ENCODE measurements at regions not wholly inside any gene's neighbourhood (a gene's known extent, or its start where the extent isn't known, plus 50 kb on each side); places are given as distances from the start of the nearest gene placed in this dataset.

DNA sequence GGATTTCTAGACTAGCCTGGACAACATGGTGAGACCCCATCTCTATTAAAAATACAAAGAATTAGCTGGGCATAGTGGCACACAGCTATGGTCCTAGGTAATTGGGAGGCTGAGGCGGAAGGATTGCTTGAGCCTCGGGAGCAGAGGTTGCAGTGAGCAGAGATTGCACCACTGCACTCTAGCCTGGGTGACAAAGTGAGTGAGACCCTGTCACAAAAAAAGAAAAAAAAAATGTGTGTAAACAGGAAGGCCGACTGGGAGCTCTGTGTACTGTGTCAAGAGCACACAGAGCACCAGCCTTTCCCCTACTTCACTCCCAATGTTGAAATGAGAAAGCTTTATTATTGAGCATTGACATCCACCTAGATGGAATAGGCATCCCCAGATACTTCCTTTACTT is 681.7 kb upstream of the FSHR start:
- ATAC-seq (replicated peaks in 1 of 2): no peak
- no peak overlapping the region for H3K4me3 Mint-ChIP-seq
- no peaks in the 10 kb centered on the region for H3K36me3 Mint-ChIP-seq (ENCODE audit: insufficient read depth in 2 of 2)
- H3K9me3 Mint-ChIP-seq: peaks cover 3 to 4% of the 10 kb centered on the region in 2 donors
- H3K27ac Mint-ChIP-seq: no peak overlapping the region
- no peaks in the 10 kb centered on the region for H3K27me3 Mint-ChIP-seq (ENCODE audit: low read depth)
- DNase-seq: no peak
- H3K4me1 Mint-ChIP-seq (ENCODE audit: low read depth): no peaks in the 10 kb centered on the region

GRCh38 chr2:49834433-49834832 is 680.1 kb upstream of the FSHR start:
- Mint-ChIP-seq H3K27ac (no peak overlapping the region), H3K27me3 (ENCODE audit: low read depth) (no peaks in the 10 kb centered on the region), H3K9me3 (peaks cover 2 to 3% of the 10 kb centered on the region in 2 donors), H3K4me3 (no peak overlapping the region), H3K36me3 (ENCODE audit: insufficient read depth in 2 of 2) (no peaks in the 10 kb centered on the region), H3K4me1 (ENCODE audit: low read depth) (no peaks in the 10 kb centered on the region)
- DNase-seq (no peak), ATAC-seq (replicated peaks in 1 of 2) (no peak)

- Mint-ChIP-seq H3K4me1 (ENCODE audit: low read depth) (no peaks in the 10 kb centered on the region), H3K27ac (no peak overlapping the region), H3K27me3 (ENCODE audit: low read depth) (no peaks in the 10 kb centered on the region), H3K9me3 (peaks cover 3 to 7% of the 10 kb centered on the region in 2 donors), H3K36me3 (ENCODE audit: insufficient read depth in 2 of 2) (no peaks in the 10 kb centered on the region), H3K4me3 (no peak overlapping the region)
- ATAC-seq (replicated peaks in 1 of 2) (no peak), DNase-seq (no peak)
These were observed 678.2 kb upstream of the FSHR start for GRCh38 chr2:49832555-49832954.

- no peaks in the 10 kb centered on the region for H3K27me3 Mint-ChIP-seq (ENCODE audit: low read depth)
- no peak overlapping the region for H3K4me3 Mint-ChIP-seq
- no peak for ATAC-seq (replicated peaks in 1 of 2)
- H3K9me3 Mint-ChIP-seq: peaks cover 5 to 7% of the 10 kb centered on the region in 2 donors
- DNase-seq: no peak
- no peaks in the 10 kb centered on the region for H3K36me3 Mint-ChIP-seq (ENCODE audit: insufficient read depth in 2 of 2)
- no peak overlapping the region for H3K27ac Mint-ChIP-seq
- H3K4me1 Mint-ChIP-seq (ENCODE audit: low read depth): no peaks in the 10 kb centered on the region
These were observed 677.5 kb upstream of the FSHR start for GRCh38 chr2:49831698-49832367.

- Mint-ChIP-seq H3K27me3 (ENCODE audit: low read depth) (no peaks in the 10 kb centered on the region), H3K27ac (no peak overlapping the region)
- DNase-seq: no peak
These were observed 676.5 kb upstream of the FSHR start for GRCh38 chr2:49830846-49831245.

GRCh38 chr2:49827366-49827765 is 673.1 kb upstream of the FSHR start:
- DNase-seq: no peak
- no peak for ATAC-seq (replicated peaks in 1 of 2)
- Mint-ChIP-seq H3K27me3 (ENCODE audit: low read depth) (no peaks in the 10 kb centered on the region), H3K36me3 (ENCODE audit: insufficient read depth in 2 of 2) (peaks cover 2 to 3% of the 10 kb centered on the region in 2 donors), H3K4me1 (ENCODE audit: low read depth) (no peaks in the 10 kb centered on the region), H3K4me3 (no peak overlapping the region), H3K27ac (no peak overlapping the region), H3K9me3 (peaks cover 15 to 19% of the 10 kb centered on the region in 2 donors)

More at GRCh38 chr2:49830846-49831245, 676.5 kb upstream of the FSHR start:
- Mint-ChIP-seq H3K4me1 (ENCODE audit: low read depth) (no peaks in the 10 kb centered on the region), H3K36me3 (ENCODE audit: insufficient read depth in 2 of 2) (no peaks in the 10 kb centered on the region), H3K4me3 (no peak overlapping the region), H3K9me3 (peaks cover 9 to 10% of the 10 kb centered on the region in 2 donors)
- no peak for ATAC-seq (replicated peaks in 1 of 2)

GRCh38 chr2:49813208-49813607 is 658.9 kb upstream of the FSHR start:
- no peaks in the 10 kb centered on the region for H3K4me1 Mint-ChIP-seq (ENCODE audit: low read depth)
- no peak for DNase-seq
- H3K9me3 Mint-ChIP-seq: no peaks in the 10 kb centered on the region
- no peaks in the 10 kb centered on the region for H3K27me3 Mint-ChIP-seq (ENCODE audit: low read depth)
- H3K4me3 Mint-ChIP-seq: no peak overlapping the region
- ATAC-seq (replicated peaks in 1 of 2): no peak
- no peaks in the 10 kb centered on the region for H3K36me3 Mint-ChIP-seq (ENCODE audit: insufficient read depth in 2 of 2)
- H3K27ac Mint-ChIP-seq: no peak overlapping the region

DNA sequence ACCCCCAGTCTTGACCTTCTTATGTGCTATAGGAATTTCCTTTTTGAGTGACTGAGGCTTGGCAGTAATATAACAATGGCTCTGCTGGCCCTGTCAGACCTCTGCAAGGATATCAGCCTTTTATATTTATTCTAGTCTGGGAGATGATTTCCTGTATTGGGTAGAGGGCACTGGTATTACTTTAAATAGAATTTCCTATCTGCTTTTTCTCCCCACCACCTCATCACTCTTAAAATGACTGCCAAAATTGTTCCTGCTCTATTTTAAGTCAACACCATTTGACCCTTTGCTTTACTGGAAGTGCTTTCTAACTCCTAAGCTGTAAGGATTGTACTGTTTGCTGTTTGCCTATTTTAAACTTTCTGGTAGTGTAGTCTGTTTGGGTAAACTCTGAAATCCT is 658.4 kb upstream of the FSHR start:
- DNase-seq: no peak

GRCh38 chr2:49811502-49811901 is 657.2 kb upstream of the FSHR start:
- DNase-seq (no peak), ATAC-seq (replicated peaks in 1 of 2) (no peak)
- Mint-ChIP-seq H3K9me3 (no peaks in the 10 kb centered on the region), H3K27me3 (ENCODE audit: low read depth) (no peaks in the 10 kb centered on the region), H3K36me3 (ENCODE audit: insufficient read depth in 2 of 2) (no peaks in the 10 kb centered on the region), H3K4me1 (ENCODE audit: low read depth) (no peaks in the 10 kb centered on the region), H3K27ac (no peak overlapping the region), H3K4me3 (no peak overlapping the region)

More for the DNA sequence above, 658.4 kb upstream of the FSHR start:
- no peak overlapping the region for H3K27ac Mint-ChIP-seq
- no peaks in the 10 kb centered on the region for H3K27me3 Mint-ChIP-seq (ENCODE audit: low read depth)
- no peak overlapping the region for H3K4me3 Mint-ChIP-seq
- no peaks in the 10 kb centered on the region for H3K36me3 Mint-ChIP-seq (ENCODE audit: insufficient read depth in 2 of 2)
- no peaks in the 10 kb centered on the region for H3K9me3 Mint-ChIP-seq
- ATAC-seq (replicated peaks in 1 of 2): no peak
- H3K4me1 Mint-ChIP-seq (ENCODE audit: low read depth): no peaks in the 10 kb centered on the region

DNA sequence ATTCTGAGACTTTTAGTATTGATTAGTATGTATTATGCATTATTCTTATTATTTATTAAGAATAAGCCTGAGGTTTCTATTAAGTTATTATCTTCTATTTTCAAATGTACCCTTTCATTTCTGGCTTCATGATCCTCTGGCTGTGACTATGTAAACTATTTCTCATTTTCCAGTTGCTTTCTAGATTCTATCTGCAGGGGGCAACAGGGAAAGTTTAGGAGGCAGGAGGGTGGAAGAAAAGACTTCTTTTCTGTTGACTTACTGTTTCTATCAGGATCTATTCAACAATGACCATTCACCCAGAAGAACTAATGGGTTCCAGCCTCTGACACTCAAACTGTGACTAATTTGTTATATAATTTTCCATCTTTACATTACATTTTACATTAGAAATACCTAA is 653.4 kb upstream of the FSHR start:
- Mint-ChIP-seq H3K27me3 (ENCODE audit: low read depth) (no peaks in the 10 kb centered on the region), H3K9me3 (peaks cover 0 to 4% of the 10 kb centered on the region in 2 donors), H3K4me3 (no peak overlapping the region), H3K27ac (no peak overlapping the region), H3K4me1 (ENCODE audit: low read depth) (no peaks in the 10 kb centered on the region), H3K36me3 (ENCODE audit: insufficient read depth in 2 of 2) (peaks cover 0 to 3% of the 10 kb centered on the region in 2 donors)
- ATAC-seq (replicated peaks in 1 of 2) (no peak), DNase-seq (no peak)

DNA sequence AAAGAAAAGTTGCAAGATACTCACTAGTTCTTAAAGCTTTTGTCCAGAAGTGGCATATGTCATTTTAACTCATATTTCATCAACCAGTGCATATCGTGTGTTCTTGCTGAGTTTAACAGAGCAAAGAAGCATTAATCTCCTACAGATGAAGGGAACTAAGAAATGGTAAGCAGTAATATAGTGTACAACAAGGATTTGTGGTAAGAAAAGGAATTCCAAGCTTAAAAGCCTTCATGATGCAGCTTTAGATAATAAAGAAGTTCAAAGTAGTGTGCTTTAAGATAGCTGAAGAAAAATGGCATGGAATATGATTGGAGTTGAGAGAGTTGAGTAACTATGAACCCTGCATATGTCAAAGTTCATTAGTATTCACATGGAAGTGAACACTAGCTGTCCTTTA is 649.8 kb upstream of the FSHR start:
- Mint-ChIP-seq H3K4me3 (no peak overlapping the region), H3K9me3 (peaks cover 2 to 6% of the 10 kb centered on the region in 2 donors)

DNA sequence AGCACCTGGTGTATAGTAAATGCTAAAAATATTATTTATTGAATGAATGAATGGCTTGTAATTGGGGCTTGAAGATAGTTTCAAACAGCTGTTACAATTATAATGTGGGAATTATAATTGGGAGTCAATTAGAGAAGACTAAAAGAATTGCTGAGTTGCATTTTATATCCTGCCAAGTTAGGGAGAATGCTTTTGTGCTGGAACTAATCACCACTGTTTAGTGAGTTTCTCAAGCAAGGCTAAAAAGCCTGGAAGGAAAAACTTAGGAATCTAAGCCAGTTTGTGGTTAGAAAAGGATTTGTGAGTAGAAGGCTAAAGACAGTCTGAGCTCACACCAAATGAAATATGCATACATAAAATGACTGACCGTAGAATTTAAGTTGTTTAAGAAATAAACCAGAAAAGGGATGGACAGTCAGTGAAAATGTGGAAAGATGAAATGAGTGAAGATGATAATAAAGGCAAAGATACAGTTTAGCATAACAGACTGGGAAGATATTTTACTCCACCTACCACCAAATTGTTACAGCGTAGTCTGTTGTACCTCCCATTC is 647.7 kb upstream of the FSHR start:
- DNase-seq: no peak
- H3K27ac Mint-ChIP-seq: no peak overlapping the region

More for the DNA sequence above, 649.8 kb upstream of the FSHR start:
- peaks cover 0 to 3% of the 10 kb centered on the region in 2 donors for H3K36me3 Mint-ChIP-seq (ENCODE audit: insufficient read depth in 2 of 2)
- no peak overlapping the region for H3K27ac Mint-ChIP-seq
- no peaks in the 10 kb centered on the region for H3K27me3 Mint-ChIP-seq (ENCODE audit: low read depth)
- DNase-seq (no peak), ATAC-seq (replicated peaks in 1 of 2) (no peak)
- H3K4me1 Mint-ChIP-seq (ENCODE audit: low read depth): no peaks in the 10 kb centered on the region

DNA sequence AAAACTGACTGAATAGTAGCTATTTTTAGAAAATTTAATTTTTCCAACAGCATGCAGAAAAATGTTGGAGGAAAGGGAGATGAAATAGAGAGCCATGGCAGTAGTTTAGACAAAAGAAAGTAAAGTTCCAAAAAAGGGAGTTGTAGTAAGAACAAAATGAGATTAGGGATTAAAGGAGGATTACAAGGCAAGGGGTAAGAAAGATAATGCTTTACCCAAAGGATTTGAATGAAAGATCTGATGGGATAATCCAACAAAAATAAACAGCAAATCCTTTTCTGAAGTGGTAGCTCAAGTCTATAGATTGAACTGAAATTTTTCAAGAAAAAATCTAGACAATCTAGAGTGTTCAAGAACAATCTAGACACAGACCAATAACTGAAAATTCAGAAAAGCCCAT is 644.3 kb upstream of the FSHR start:
- H3K4me1 Mint-ChIP-seq (ENCODE audit: low read depth): no peaks in the 10 kb centered on the region
- no peak for ATAC-seq (replicated peaks in 1 of 2)
- H3K36me3 Mint-ChIP-seq (ENCODE audit: insufficient read depth in 2 of 2): peaks cover 0 to 3% of the 10 kb centered on the region in 2 donors
- peaks cover 7 to 17% of the 10 kb centered on the region in 2 donors for H3K9me3 Mint-ChIP-seq
- no peak overlapping the region for H3K27ac Mint-ChIP-seq
- H3K27me3 Mint-ChIP-seq (ENCODE audit: low read depth): no peaks in the 10 kb centered on the region
- no peak for DNase-seq
- no peak overlapping the region for H3K4me3 Mint-ChIP-seq

More for the DNA sequence above, 647.7 kb upstream of the FSHR start:
- Mint-ChIP-seq H3K27me3 (ENCODE audit: low read depth) (no peaks in the 10 kb centered on the region), H3K4me3 (no peak overlapping the region), H3K36me3 (ENCODE audit: insufficient read depth in 2 of 2) (peaks cover 0 to 3% of the 10 kb centered on the region in 2 donors), H3K4me1 (ENCODE audit: low read depth) (no peaks in the 10 kb centered on the region), H3K9me3 (peaks cover 2 to 10% of the 10 kb centered on the region in 2 donors)
- ATAC-seq (replicated peaks in 1 of 2): no peak

DNA sequence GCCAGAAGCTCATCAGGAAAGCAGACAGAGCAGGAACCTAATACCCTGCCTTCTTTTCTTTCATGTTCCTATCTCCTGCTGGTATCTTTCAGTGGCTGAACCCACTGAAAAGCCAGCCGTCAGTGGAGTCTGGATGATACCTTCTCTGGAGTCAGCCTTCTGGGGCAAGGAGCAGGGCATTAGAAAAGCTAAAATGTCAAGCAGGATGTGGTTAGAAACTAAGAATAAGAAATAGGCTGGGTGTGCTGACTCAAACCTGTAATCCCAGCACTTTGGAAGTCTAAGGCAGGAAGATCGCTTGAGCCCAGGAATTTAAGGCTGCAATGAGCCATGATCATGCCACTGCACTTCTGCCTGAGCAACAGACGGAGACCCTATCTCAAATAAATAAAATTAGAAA is 642.0 kb upstream of the FSHR start:
- H3K27me3 Mint-ChIP-seq (ENCODE audit: low read depth): no peaks in the 10 kb centered on the region
- H3K27ac Mint-ChIP-seq: no peak overlapping the region
- H3K4me1 Mint-ChIP-seq (ENCODE audit: low read depth): no peaks in the 10 kb centered on the region
- no peak for DNase-seq
- no peaks in the 10 kb centered on the region for H3K36me3 Mint-ChIP-seq (ENCODE audit: insufficient read depth in 2 of 2)
- ATAC-seq (replicated peaks in 1 of 2): no peak
- no peak overlapping the region for H3K4me3 Mint-ChIP-seq
- H3K9me3 Mint-ChIP-seq: peaks cover 8 to 13% of the 10 kb centered on the region in 2 donors
